ENCODE measurements at regions not wholly inside any gene's neighbourhood (a gene's known extent, or its start where the extent isn't known, plus 50 kb on each side); places are given as distances from the start of the nearest gene placed in this dataset.

- peaks cover 13% of the 10 kb centered on the region for H3K27me3 Mint-ChIP-seq (ENCODE audit: insufficient read depth, unreplicated experiment)
- no peaks in the 10 kb centered on the region for H3K9me3 ChIP-seq
- H3K27ac Mint-ChIP-seq (ENCODE audit: unreplicated experiment) = no peak overlapping the region
- no peaks in the 10 kb centered on the region for H3K36me3 ChIP-seq (ENCODE audit: control insufficient read depth, insufficient read depth, low read length)
- no peak for TF ChIP-seq CTCF (IDR thresholded peaks at IDR 0.05; ENCODE audit: insufficient read depth in 1 of 2, low read depth in 1 of 2, low read length in 1 of 2, severe bottlenecking in 1 of 2, unreplicated experiment in 1 of 2)
- no peak overlapping the region for H3K4me3 Mint-ChIP-seq (ENCODE audit: unreplicated experiment)
- POLR2A ChIA-PET = no interaction called here
- H3K36me3 Mint-ChIP-seq (ENCODE audit: insufficient read depth, unreplicated experiment) = no peaks in the 10 kb centered on the region
- no peaks in the 10 kb centered on the region for H3K4me1 ChIP-seq
- intact Hi-C loops (cut with micrococcal nuclease; ENCODE audit: unreplicated experiment) = no loop called here
- no peak overlapping the region for H3K4me3 ChIP-seq (ENCODE audit: low read depth, low read length)
- no peak for DNase-seq
- no peaks in the 10 kb centered on the region for H3K4me1 Mint-ChIP-seq (ENCODE audit: low read depth, unreplicated experiment)
- CTCF ChIA-PET = no interaction called here
- no TSS peak for BruUV-seq (replicated peaks)
- no peaks in the 10 kb centered on the region for H3K9me3 Mint-ChIP-seq (ENCODE audit: unreplicated experiment)
- H3K27me3 ChIP-seq (replicated peaks; ENCODE audit: control insufficient read depth, insufficient read depth, low read length) = no peaks in the 10 kb centered on the region; the same call in 1 of the 2 replicates
Observed at GRCh38 chr16:48846277-48846676, 236.3 kb upstream of the N4BP1 start.

- Mint-ChIP-seq H3K4me3 (ENCODE audit: unreplicated experiment) (no peak overlapping the region), H3K4me1 (ENCODE audit: low read depth, unreplicated experiment) (no peaks in the 10 kb centered on the region), H3K27ac (ENCODE audit: unreplicated experiment) (no peak overlapping the region), H3K36me3 (ENCODE audit: insufficient read depth, unreplicated experiment) (no peaks in the 10 kb centered on the region), H3K9me3 (ENCODE audit: unreplicated experiment) (no peaks in the 10 kb centered on the region), H3K27me3 (ENCODE audit: insufficient read depth, unreplicated experiment) (peaks cover 16% of the 10 kb centered on the region)
- DNase-seq = no peak
- Histone ChIP-seq H3K36me3 (ENCODE audit: control insufficient read depth, insufficient read depth, low read length) (no peaks in the 10 kb centered on the region), H3K4me1 (no peaks in the 10 kb centered on the region), H3K9me3 (no peaks in the 10 kb centered on the region), H3K4me3 (ENCODE audit: low read depth, low read length) (no peak overlapping the region), H3K27me3 (replicated peaks; ENCODE audit: control insufficient read depth, insufficient read depth, low read length) (no peaks in the 10 kb centered on the region; the same call in 1 of the 2 replicates)
- intact Hi-C loops (cut with micrococcal nuclease; ENCODE audit: unreplicated experiment) = no loop called here
- POLR2A ChIA-PET = no interaction called here
- TF ChIP-seq CTCF (IDR thresholded peaks at IDR 0.05; ENCODE audit: insufficient read depth in 1 of 2, low read depth in 1 of 2, low read length in 1 of 2, severe bottlenecking in 1 of 2, unreplicated experiment in 1 of 2) = no peak
- CTCF ChIA-PET = no interaction called here
- BruUV-seq (replicated peaks) = no TSS peak
Observed at GRCh38 chr16:48845261-48845660, 235.3 kb upstream of the N4BP1 start.

- H3K27me3 ChIP-seq (replicated peaks; ENCODE audit: control insufficient read depth, insufficient read depth, low read length) = no peaks in the 10 kb centered on the region; the same call in 1 of the 2 replicates
- BruUV-seq (replicated peaks) = no TSS peak
- Mint-ChIP-seq H3K9me3 (ENCODE audit: unreplicated experiment) (no peaks in the 10 kb centered on the region), H3K27me3 (ENCODE audit: insufficient read depth, unreplicated experiment) (peaks cover 12% of the 10 kb centered on the region), H3K27ac (ENCODE audit: unreplicated experiment) (no peak overlapping the region), H3K4me3 (ENCODE audit: unreplicated experiment) (no peak overlapping the region), H3K4me1 (ENCODE audit: low read depth, unreplicated experiment) (no peaks in the 10 kb centered on the region), H3K36me3 (ENCODE audit: insufficient read depth, unreplicated experiment) (no peaks in the 10 kb centered on the region)
- H3K36me3 ChIP-seq (ENCODE audit: control insufficient read depth, insufficient read depth, low read length) = no peaks in the 10 kb centered on the region
- intact Hi-C loops (cut with micrococcal nuclease; ENCODE audit: unreplicated experiment) = no loop called here
- POLR2A ChIA-PET = no interaction called here
- CTCF ChIA-PET = no interaction called here
- no peak for DNase-seq
- H3K9me3 ChIP-seq = no peaks in the 10 kb centered on the region
- no peak overlapping the region for H3K4me3 ChIP-seq (ENCODE audit: low read depth, low read length)
- no peak for TF ChIP-seq CTCF (IDR thresholded peaks at IDR 0.05; ENCODE audit: insufficient read depth in 1 of 2, low read depth in 1 of 2, low read length in 1 of 2, severe bottlenecking in 1 of 2, unreplicated experiment in 1 of 2)
- no peaks in the 10 kb centered on the region for H3K4me1 ChIP-seq
Observed at GRCh38 chr16:48838349-48838748, 228.4 kb upstream of the N4BP1 start.

Data from Caco-2 (cell line).